Stimulated activated CD8-positive, alpha-beta memory T cell treated with anti-CD3 and anti-CD28 coated beads, Interleukin-7, amount 100 ng/mL, for 24 hours (primary cell): ENCODE measurements at regions not wholly inside any gene's neighbourhood (a gene's known extent, or its start where the extent isn't known, plus 50 kb on each side); places are given as distances from the start of the nearest gene placed in this dataset.
"Not testable (repeated sequence)": the region's sequence is repeated elsewhere in the genome, so short reads cannot be mapped to it uniquely, and the experiment has no call there.

Source experiments
- DNase-seq: peaks from one replicate; pipeline ENCODE4 v3.0.0-alpha.2; 2020; ENCODE audit warnings: low read depth

DNA sequence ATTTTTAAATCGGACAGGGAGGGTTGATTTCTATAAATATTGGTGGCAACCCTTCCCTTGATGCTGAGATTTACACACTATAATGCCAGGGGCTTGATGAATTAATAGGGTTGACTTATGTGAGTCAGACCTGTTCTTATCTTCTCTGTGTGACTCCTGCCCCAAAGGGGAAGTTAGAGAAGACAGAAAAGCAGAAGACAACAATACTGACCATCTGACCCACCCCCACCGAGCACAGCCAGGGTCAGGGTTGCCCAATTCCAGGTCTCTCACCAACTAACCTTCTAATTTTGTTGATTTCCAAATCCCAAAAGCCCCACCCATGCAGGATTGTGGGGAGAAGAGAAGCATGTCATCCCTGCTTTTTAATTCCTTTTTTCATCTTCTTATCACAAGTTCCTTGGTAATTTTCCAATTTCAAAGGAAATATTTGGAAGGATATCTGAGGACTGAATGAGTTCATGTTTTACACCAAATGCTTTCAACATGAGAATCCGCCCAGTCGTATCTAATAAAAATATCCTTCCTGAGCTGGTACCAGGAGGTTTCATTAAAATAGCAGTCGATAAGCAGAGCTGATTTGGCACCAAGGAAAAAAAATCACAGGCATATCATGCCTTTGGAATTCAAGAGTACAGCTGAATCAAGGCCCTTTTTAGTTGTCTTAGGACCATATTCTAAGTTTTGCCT, 603.4 kb upstream of the CDH11 start:
- no peak for DNase-seq

DNA sequence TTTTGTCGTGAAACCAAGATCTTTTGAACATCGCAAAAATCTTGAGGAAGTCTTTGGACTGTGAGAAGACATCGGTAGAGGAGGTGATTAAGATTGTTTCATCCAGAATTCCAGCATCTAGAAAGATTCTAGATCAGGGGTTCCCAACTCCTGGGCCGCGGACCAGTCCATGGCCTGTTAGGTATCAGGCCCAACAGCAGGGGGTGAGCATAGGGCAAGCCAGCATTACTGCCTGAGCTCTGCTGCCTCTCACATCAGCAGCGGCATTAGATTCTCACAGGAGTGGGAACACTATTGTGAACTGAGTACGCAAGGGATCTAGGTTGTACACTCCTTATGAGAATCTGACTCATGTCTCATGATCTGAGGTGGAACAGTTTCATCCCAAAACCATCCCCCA, 600.6 kb upstream of the CDH11 start:
- no peak for DNase-seq

DNA sequence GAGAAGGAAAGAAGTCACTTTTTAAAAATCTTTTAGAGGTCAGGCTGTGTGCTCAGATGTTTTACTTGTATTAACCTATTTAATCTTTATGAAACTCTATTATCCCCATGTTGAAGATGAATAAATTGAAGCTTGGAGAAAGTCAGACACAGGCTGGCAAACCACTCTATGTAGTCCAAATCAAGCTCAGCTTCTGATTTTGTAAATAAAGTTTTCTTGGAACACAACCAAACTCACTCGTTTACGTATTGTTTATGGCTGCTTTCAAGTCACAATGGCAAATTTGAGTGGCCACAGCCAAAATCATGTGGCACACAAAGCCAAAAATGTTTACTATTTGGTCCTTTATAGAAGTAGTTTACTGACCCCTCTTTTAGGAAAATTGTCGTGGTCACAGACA, 596.0 kb upstream of the CDH11 start:
- DNase-seq, result no peak

DNA sequence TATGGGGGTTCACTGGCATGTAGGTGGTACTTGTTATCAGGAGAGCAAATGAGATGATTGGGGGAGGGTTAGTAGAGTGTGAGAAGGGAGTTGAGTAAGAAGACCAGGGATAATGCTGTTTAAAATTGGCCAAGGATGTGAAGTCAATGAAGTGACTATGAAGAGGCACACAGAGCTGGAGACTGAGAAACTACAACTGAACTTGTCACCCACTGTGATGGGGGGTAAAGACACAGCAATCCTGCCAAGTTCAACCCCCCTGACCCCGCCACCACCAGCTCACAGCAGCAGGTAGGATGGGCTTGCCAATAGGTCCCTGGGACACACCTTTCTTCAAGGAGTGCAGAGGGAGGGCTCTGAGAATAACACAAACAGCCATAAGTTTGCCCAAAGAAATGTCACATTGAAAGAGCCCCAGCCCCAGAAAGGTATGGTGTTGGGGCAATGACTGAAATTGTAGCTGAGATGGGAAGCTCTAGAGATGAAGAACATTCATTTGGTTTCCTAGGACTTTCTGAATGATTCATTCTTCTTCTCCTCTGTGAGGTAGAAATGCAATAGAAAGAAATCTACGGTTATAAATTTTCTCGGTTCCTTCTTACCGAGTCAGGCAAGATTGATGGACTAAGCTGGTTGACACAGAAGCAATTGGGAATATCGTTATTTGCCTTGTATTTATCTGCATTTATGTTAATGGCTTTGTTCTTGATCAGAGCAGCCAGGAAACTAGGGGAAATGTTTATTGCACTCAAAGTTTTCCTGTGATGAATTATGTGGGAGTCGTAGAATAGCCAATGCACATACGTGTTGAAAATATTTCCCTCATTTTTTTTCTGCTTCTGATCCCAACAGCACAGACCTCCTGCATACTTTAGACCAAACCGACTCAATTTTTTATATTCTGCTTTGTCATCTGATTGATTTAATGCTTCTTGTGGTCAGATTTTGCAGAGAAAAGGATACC, 595.2 kb upstream of the CDH11 start:
- DNase-seq, result no peak

DNA sequence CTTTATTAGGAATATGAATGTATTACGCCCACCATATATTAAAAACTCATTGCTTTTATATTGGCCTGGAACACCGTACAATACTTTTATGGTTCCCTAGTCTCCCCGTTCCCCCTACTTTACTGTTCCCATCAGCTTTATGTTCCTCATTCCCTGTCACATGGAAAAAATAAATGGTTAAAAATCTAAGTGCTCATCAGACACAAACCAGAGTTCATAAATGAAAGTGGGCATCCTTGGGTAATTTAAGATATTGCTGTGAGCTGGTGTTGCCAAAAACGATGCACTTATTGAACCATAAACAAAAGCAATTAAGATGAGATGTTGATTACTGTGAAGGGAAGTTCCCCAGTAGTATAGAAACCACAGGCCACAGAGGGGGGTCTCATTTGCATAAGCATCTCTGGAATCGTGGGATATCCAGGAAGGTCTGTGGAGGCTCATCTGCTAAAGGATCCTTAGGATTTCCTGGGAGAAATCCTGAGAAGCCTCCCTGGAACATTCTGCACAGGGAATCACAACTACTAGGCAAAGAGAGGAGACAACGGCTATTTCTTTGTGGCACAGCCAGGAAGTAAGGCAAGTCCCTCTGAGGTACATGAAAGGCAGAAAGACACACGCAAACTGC, 591.4 kb upstream of the CDH11 start:
- no peak for DNase-seq

DNA sequence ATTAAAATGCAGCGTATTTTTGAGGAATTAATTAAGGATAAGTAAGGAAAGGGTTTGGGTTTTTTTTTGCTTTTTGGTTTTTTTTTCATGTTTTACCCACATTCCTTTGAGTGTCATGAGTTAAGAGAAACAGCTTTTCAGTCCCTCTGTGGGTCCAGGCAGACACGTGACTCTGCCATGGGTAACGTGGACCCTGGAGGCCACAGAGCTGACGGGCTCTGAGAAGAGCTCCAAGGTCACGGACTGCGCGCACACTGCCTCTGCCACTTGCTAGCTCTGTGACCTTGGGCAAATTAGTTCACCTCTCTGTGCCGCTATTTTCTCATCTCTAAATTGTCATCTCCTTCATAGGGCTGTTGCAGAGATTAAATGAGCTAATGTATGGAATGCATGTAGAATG, 588.2 kb upstream of the CDH11 start:
- no peak for DNase-seq

DNA sequence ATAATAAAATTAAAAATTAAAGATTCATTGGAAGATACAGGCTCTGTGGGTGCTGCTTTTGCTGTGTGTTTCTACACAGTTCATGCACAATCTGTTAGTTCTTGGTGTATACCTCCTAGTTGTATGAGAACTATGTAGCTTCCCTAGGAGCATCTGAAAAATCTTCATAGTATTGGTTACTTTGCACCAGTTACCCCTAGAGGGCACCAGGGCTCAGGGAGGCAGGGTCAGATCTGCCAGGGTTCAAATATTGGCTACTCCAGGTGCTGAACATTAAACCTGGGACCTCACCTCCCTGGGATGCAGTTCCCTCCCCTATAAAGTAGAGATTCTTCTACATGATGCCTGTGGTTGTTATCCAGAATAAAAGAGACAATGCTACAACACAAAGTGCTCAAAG, 583.0 kb upstream of the CDH11 start:
- no peak for DNase-seq

DNA sequence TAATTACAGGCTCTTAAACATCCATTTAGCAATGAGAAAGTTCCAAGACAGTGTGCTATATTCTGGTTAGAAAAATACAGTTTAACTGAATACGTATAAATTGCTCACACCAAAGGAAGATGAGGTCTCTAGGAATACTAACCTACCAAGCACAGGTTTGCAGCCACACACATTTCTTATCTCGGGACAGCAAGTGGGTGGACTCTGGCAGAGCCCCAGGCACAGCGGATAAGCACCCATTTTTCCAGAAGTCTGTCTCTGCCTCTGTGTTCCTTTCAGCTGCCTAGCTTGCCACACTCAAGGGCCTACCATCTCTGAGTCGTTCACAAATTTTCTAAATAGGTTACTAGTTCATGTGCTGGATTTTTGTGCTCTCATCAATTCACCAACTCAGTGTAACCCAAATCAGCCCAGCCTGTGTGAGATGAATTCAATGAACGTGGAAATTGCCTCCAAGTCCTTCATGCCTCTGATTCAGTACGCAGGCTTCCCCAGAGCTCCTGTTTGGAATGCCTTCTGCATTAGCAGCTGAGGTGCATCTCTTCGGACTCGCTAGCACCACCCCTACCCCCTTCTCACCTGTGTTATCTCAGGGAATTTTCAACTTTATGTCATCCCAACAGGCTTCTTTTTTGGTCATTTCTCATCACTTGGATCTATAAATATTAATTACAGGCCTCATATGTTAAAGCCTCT, 581.0 kb upstream of the CDH11 start:
- DNase-seq, result no peak

DNA sequence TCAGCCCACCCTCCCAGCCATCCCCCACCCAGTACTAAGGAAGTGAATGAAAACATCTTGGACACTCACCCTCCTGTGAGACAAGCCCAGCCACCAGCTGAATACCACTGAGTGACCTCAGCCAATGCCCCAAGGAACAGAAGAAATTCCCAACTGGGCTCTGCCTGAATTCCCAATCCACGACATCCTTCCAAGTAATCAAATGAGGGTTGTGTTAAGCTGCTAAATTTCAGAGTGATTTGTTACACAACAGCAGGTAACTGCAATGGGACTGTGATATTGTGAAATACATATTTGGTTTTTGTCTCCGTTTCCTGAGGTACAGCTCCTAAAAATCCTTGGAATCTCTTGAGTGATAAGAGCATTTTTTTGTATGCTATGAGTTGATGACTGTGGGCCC, 578.7 kb upstream of the CDH11 start:
- DNase-seq, result no peak

DNA sequence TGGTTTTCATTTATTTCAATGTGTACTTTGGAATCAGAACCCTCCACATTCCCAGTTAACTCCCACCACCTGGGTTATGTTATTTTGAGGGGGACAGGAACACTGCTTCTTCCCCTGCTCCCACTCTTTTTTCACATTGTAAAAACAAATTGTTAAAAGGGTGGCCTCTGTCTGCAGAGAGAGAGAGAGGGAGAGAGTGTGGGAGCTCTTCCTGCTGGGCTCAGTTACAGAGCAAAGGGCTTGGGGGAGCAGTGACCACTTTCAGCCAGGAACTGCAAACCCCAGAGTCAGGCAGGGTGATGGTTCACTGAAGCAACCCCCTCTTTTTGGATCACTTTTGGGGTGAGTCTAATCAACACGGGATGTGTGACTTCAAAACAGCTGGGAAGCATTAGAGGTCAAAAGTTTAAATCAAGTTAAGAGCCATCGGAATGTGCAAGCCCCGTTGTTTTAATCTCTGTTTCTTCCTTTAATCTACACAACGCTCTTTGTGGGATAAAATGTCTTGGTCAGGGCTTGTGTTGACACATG, 577.0 kb upstream of the CDH11 start:
- DNase-seq, result no peak

DNA sequence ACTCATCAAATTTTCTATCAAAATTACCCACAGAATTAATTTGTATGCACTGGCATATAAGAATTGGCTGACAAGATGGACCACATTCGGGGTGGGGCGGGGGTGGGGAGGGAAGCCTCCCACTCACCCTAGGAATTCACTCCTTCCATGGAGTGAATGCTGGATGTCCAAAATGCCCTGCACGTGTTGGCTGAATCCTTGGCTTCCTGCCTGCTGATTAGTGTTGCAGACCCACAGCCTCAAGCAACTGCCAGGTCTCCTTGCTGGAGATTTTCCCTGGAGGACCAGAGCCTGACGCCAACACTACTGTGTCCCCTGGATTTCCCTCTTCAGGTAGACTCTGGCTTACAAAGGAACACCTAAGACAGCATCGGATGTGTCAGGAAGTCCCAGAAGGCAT, 575.7 kb upstream of the CDH11 start:
- DNase-seq, result no peak

DNA sequence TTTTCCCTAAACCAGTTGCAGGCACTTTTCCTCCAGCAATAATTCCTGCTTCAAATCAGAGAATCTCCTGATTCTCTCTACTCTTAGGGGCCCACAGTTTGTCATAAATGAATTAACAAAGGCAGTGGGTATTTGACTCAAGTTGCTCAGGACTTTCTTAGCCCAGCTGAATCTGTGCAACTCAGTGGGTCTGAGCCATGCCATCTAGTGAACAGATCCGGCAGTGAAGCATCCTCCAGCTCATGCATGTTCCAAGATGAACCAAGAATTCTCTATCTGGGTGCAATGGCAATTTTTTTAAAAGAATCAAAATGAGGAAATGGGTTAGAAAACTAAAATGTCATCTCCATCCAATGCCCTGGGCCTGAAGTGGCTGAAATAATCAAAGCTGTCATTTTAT, 575.2 kb upstream of the CDH11 start:
- DNase-seq, result no peak

DNA sequence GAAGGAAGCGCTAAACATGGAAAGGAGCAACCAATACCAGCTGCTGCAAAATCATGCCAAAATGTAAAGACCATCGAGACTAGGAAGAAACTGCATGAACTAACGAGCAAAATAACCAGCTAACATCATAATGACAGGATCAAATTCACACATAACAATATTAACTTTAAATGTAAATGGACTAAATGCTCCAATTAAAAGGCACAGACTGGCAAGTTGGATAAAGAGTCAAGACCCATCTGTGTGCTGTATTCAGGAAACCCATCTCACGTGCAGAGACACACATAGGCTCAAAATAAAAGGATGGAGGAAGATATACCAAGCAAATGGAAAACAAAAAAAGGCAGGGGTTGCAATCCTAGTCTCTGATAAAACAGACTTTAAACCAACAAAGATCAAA, 570.0 kb upstream of the CDH11 start:
- DNase-seq, result not testable (repeated sequence)

DNA sequence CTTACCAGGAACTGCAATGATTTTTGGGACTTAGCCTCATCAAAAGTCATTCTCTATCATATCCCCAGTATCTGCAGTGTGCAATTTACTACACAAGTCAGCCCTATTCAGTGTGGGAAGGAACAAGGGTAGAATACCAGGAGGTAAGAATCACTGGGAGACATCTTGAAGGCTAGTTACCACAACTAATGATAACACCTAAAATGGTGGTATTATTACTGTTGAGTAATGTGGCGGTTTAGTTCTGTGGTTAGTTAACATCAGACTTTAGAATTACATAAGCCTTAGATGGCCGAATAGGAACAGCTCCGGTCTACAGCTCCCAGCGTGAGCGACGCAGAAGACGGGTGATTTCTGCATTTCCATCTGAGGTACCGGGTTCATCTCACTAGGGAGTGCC, 567.9 kb upstream of the CDH11 start:
- no peak for DNase-seq

DNA sequence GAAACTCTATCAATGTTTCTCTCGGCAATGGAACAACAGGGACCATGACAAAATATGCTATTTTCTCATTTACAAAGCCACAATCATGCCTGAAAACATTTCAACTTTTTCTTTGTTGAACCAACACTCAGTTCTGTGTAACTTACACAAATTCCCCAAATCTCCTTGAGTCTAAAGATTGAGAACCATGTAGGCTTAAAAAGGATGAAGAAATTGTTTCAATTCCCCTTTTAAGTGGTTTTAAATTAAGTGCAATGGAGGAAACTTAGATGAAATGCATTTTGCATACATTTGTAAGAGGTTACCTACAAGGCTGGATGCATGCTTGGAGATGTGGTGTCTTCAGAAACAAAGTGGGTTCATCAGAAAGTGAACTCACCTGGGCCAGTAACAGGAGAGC, 566.4 kb upstream of the CDH11 start:
- DNase-seq, result no peak

DNA sequence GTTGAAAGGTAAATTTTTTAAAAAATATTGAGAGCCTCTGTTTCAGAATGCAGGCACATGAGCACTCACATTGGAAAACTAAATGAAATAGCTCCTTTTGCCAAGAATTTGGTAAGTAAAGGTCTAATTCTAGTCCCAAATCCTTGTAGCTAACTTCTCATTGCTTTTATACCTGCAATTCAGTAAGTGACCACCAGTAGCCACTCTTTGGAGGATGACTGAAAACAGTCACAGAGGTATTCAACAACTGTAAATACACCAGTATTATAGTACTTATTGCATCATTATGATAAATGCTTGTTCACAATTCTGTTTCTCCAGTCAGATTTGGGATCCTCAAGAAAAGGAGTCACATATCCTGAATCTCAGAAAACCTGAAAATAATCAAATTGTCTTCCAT, 562.4 kb upstream of the CDH11 start:
- no peak for DNase-seq

DNA sequence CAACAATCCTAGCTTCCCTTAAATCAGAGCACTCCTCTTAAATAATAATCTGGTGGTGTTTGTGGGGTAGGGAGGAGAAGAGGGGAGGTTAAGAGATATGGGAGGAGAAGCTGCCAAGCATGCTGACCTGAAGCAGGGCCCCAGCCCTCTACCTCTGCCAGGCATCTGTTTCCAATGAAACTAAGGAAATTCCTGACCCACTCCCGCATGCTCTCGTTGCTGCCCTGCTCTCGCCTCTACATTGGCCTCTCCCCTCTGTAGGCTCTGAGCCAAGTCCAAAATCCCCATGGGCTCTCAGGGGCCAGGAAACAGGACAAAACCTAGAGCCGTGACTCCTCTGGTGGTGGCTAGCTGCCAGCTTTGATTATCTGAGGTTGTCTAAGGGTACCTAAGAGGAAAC, 559.5 kb upstream of the CDH11 start:
- DNase-seq, result no peak

DNA sequence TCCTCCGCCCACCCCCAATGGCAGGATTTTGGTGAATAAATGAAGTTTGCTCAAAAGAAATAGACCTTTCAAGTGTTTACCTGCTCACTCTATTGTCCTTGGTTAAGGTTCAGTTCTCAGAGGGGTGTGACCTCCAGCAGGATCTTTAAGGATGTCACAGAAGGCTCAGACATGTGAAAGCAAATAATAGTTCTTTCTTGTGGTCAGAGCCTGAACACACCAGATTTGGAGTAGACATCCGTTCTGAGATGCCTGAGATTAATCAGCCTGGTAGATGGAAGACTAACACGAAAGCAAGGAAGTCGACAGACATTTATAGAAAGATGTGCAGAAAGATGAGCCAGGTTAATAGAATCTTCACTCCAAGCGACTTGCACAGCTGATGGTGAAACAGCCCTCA, 557.9 kb upstream of the CDH11 start:
- no peak for DNase-seq

DNA sequence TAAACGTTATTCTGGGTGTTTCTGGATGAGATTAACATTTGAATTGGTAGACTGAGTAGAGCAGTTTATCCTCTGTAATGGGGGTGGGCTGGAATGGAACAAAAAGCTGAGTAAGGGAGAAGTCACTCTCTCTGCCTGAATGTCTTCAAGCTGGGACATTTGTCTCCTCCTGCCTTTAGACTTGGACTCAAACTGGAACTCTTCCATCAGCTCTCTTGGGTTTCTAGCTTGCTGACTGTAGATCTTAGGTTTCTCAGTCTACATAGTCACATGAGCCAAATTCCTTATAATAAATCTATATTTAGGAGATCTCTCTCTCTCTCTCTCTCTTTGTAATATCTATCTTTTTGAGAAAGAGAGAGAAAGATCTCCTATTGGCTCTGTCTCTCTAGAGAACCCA, 553.3 kb upstream of the CDH11 start:
- DNase-seq, result no peak

DNA sequence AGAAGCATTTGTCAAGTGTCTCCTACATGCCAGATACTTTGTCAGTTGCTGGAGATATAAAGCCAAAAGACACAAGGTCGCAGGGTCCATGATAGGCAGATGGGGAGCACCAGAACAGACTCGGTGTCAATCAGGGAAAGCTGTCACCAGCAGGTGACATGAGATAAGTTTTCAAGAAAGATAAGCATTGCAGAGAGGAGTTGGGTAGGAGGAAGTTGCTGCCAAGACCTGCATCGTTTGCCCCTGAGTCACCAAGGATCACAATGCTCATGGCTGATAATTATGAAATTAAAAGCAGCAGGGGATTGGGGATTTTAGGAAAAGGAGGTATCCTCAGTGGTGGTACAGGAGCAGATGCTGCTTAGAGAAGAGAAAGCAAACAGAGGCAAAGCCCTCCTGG, 551.1 kb upstream of the CDH11 start:
- no peak for DNase-seq

DNA sequence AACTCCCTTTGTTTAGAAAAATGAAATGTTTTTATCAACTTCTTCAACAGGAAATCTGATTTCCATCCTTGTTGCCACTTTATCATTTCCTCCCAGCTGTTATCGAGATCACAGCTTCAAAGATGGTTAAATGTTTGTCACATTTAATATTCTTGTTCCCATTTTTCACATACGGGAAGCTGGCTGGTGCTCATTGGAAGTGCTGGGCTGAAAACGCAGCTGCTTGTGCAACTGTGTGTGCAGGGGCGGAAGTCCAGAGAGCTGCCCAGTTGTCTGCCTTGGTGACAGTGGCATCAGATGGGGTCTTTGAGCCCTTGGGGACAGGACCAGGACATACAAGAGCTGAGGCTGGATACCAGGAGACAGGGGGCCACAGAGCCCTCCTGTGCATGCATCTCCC, 549.2 kb upstream of the CDH11 start:
- DNase-seq, result no peak

DNA sequence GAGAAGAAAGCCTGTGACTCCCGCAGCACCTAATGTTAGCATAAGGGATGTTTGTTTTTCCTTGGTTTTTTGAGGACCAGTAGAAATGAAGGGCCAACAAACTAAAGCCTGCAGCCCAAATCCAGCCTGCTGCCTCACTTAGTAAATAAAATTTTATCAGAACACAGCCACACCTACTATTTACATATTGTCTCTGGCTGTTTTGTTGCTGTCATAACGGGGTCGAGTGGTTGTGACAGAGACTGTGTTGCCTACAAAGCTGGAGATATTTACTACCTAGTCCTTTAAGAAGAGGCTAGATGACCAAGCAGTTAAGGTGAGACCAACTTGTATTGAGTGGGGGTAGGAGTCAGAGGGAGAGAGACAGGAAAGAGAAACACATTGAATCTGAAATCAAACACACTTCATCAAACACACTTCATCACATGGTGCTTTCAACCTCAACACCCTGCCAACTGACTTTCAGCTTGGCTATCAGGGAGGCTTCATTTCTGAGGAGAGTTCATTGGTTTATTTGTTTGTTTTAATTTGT, 546.3 kb upstream of the CDH11 start:
- DNase-seq, result no peak
